PFSK-1 (cell line): ENCODE measurements at regions not wholly inside any gene's neighbourhood (a gene's known extent, or its start where the extent isn't known, plus 50 kb on each side); places are given as distances from the start of the nearest gene placed in this dataset.

Experiments used
- POLR2AphosphoS5 ChIP-seq: IDR thresholded peaks from 2 replicates; pipeline ENCODE4 v1.6.1; 2012; ENCODE audit warnings: low read depth, mild to moderate bottlenecking, control low read depth, low read length, moderate library complexity
- REST ChIP-seq, 2 experiments: IDR thresholded peaks; 2 replicates each; pipeline versions ENCODE4 v1.6.1 to v1.8.0; 2011 to 2012; ENCODE audit warnings: low read depth in 2 of 2, low read length in 2 of 2, control low read depth in 1 of 2, inconsistent platforms in 1 of 2, mild to moderate bottlenecking in 1 of 2, moderate library complexity in 1 of 2; ENCODE audit not compliant: insufficient read depth in 1 of 2
- TAF1 ChIP-seq: IDR thresholded peaks from 2 replicates; pipeline ENCODE4 v1.6.1; 2012; ENCODE audit warnings: low read length, control low read depth, borderline replicate concordance; ENCODE audit not compliant: insufficient read depth

GRCh38 chr2:3022841-3023372 is 354.7 kb downstream of the EIPR1 start:
- TF ChIP-seq POLR2AphosphoS5 (no peak), REST (IDR thresholded peaks at IDR 0.05; ENCODE audit: insufficient read depth in 1 of 2, low read depth in 2 of 2, low read length in 2 of 2) (no peak), TAF1 (no peak)
